AG04449 (cell line): ENCODE measurements at regions not wholly inside any gene's neighbourhood (a gene's known extent, or its start where the extent isn't known, plus 50 kb on each side); places are given as distances from the start of the nearest gene placed in this dataset.
"Not testable (repeated sequence)": the region's sequence is repeated elsewhere in the genome, so short reads cannot be mapped to it uniquely, and the experiment has no call there.

ENCODE experiments used
- CTCF ChIA-PET: fragments of 350-600 bp; formaldehyde crosslinking; extraction: SDS; loops from one replicate; lab custom pipeline; 2021; ENCODE audit warnings: antibody characterized with exemption; lab: Yijun Ruan, JAX
- POLR2A ChIA-PET: fragments of 400-600, 350-600 bp; formaldehyde crosslinking; extraction: SDS; loops from one replicate; lab custom pipeline; 2020; ENCODE audit warnings: antibody characterized with exemption, inconsistent platforms; lab: Yijun Ruan, JAX
- DNase-seq: peaks from one replicate; pipeline ENCODE4 v3.0.0-alpha.2; 2010; ENCODE audit warnings: low read depth, low spot score
- H3K4me3 ChIP-seq: 2 replicates; pipeline ENCODE4 v1.5.1; 2011; ENCODE audit warnings: low read depth, mild to moderate bottlenecking, control low read depth, low read length
- TF ChIP-seq, protein P1 (sequence below): IDR thresholded peaks from one replicate; pipeline ENCODE4 v1.5.1; 2011; ENCODE audit warnings: mild to moderate bottlenecking, moderate library complexity, low read length, control low read depth, inconsistent platforms; ENCODE audit not compliant: insufficient read depth; ENCODE audit errors: missing control alignments

GRCh38 chr17:27958708-27959381 lies 65.7 kb upstream of the LYRM9 start:
- ChIA-PET POLR2A (no interaction called here), CTCF (interaction anchor here (1.0 kb wide), 1 partner anchor 65 kb away, joined by 3 read pairs; no protein-coding TSS in a partner anchor)
- no peak for DNase-seq
- H3K4me3 ChIP-seq, result no peak overlapping the region
- TF ChIP-seq, protein P1, sequence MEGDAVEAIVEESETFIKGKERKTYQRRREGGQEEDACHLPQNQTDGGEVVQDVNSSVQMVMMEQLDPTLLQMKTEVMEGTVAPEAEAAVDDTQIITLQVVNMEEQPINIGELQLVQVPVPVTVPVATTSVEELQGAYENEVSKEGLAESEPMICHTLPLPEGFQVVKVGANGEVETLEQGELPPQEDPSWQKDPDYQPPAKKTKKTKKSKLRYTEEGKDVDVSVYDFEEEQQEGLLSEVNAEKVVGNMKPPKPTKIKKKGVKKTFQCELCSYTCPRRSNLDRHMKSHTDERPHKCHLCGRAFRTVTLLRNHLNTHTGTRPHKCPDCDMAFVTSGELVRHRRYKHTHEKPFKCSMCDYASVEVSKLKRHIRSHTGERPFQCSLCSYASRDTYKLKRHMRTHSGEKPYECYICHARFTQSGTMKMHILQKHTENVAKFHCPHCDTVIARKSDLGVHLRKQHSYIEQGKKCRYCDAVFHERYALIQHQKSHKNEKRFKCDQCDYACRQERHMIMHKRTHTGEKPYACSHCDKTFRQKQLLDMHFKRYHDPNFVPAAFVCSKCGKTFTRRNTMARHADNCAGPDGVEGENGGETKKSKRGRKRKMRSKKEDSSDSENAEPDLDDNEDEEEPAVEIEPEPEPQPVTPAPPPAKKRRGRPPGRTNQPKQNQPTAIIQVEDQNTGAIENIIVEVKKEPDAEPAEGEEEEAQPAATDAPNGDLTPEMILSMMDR, result no peak

DNA sequence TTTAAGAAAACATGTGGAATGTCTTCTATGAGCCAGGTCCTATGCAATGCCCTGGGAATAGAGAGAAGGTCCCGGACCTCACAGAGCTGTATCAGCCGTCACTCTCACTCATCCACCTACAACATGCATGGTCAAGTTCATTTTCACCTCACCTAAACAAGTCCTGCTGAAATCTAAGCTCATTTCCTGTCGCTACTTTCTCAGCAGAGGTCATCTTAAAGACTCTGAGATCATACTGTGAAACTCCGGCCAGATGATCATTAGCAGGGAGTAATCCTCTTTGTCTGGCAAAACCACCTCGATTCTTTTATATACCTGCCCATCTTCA lies 66.2 kb upstream of the LYRM9 start:
- no peak for DNase-seq
- H3K4me3 ChIP-seq, result no peak overlapping the region
- ChIA-PET CTCF (interaction anchor here (1.0 kb wide), 1 partner anchor 66 kb away, joined by 3 read pairs; no protein-coding TSS in a partner anchor), POLR2A (no interaction called here)
- TF ChIP-seq, protein P1, result no peak

DNA sequence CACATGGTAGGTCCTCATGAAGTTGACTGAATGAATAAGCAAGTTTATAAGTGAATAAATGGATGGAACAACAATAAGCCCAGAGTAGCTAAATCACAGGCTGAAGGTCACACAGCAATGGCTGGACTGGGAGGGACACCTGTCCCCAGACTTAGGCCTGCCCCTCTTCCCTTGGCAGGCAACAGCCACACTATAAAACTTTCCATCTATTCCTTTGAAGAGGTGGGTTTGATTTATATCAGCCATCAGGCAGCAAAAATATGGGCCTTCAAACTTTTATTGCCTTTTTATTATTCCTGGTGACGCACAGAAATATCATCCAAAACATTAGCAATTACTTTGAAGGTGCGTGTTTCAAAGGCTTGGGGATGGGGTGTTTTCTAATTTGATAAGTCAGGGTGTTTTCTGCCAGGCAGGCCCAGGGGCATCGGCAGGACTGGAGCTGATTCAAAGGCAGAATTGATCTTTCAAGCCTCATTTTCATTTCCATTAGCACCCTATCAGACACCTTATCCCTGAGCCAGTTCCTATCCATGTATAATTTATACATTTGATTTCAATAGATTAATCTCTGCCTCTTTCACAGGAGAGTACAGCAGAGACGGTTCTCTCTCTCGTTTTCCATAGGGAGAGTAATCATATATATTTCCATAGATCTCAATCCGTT lies 67.2 kb upstream of the LYRM9 start:
- ChIA-PET POLR2A (no interaction called here), CTCF (interaction anchor here (1.0 kb wide), 1 partner anchor 67 kb away, joined by 3 read pairs; no protein-coding TSS in a partner anchor)
- TF ChIP-seq, protein P1, result no peak
- no peak for DNase-seq
- no peak overlapping the region for H3K4me3 ChIP-seq

GRCh38 chr17:27962581-27962980 lies 69.4 kb upstream of the LYRM9 start:
- POLR2A ChIA-PET, CTCF ChIA-PET, H3K4me3 ChIP-seq: not testable (repeated sequence)

DNA sequence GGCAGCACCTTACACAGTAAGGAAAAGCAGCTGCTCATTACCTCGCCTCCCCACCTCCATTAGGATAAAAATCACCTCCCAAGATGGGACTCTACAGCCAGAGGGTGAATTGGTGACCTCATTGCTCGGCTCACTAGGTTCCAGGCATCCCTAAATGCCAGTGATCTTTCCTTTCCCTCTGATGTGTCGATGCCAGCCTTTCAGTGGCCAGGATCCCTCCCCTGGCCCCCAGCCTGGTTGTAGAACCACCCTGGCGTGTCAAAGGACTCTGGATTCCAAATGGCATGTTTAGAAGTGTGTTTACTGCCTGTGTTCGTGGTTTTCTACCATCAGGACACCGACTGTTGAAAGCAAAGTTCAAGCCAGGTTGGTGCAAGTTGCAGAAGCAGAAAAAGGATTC lies 72.1 kb upstream of the LYRM9 start:
- TF ChIP-seq, protein P1, result no peak
- ChIA-PET CTCF (no interaction called here), POLR2A (no interaction called here)
- no peak overlapping the region for H3K4me3 ChIP-seq
- no peak for DNase-seq

More at GRCh38 chr17:27962581-27962980, 69.4 kb upstream of the LYRM9 start:
- DNase-seq, result not testable (repeated sequence)

GRCh38 chr17:27968206-27968732 lies 74.2 kb upstream of the NLK start:
- DNase-seq, result no peak
- POLR2A ChIA-PET, result no interaction called here
- TF ChIP-seq, protein P1, result no peak
- CTCF ChIA-PET, result no interaction called here
- no peak overlapping the region for H3K4me3 ChIP-seq
